GM18517 (cell line): ENCODE measurements at regions not wholly inside any gene's neighbourhood (a gene's known extent, or its start where the extent isn't known, plus 50 kb on each side); places are given as distances from the start of the nearest gene placed in this dataset.

Experiments
- ATAC-seq: cut with Tn5 transposase; IDR thresholded peaks from one replicate; pipeline ENCODE4 v1.9.1; 2021; ENCODE audit warnings: mild to moderate bottlenecking, moderate library complexity; ENCODE audit not compliant: unreplicated experiment

DNA sequence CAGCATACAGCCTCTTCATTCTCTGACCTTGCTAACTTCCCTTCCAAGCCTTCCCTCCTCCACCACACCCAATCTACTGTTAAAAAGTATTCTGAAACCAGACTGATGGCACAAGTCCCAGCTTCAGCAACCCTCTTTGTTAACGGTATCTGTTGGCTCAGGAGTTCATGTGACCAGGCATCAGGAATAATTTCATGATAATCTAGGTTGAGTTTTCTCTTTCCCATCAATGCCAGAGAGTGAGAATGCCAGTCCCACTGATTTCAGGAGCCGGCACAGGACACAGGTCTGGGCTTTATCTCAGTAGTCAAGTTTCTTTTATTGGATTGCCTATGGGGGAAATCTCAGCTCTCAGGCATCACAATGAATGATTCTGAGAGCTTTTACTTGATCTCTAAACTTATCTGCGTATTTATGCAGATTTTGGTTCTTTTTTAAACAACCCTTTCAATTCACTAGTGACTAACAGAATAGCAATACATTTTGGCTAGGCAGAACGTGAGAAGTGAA lies 231.0 kb upstream of the LYZL1 start:
- no peak for ATAC-seq

DNA sequence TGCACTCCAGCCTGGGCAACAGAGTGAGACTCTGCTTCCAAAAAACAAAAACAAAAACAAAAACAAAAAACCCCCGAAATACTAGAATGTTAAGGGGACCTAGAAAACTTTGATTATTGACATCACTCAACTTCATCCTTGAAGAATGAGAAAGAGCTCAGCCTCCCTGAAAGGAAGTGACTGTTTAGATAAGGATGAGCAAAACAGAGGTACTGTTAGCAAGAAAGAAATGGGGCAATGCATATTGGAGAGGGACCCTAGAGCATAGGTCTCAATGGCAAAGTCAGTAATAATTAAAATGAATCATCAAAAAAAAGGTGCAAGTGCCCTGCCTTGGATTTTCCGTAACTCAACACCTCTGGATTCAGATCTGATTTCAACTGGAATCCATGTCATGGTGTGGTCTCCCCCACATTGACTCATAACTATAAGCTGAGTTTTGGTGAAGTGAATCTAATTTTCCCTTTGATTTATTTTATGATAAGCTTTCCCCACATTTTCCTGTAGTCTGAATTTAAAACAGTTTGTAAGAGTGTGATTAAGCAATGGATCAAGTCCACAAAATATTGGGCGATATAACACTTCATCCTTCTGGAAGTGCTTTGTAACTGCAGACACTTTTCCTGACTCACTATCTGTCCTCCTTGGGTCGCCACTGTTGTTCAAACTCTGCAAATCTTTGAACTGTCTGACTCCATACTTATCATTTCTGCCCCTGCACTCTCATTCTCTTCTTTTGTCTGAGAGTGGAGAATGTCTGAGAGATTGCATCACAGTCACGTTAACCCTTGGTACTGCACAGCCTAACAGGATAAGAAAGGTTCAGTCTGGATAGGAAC lies 224.8 kb upstream of the LYZL1 start:
- no peak for ATAC-seq

DNA sequence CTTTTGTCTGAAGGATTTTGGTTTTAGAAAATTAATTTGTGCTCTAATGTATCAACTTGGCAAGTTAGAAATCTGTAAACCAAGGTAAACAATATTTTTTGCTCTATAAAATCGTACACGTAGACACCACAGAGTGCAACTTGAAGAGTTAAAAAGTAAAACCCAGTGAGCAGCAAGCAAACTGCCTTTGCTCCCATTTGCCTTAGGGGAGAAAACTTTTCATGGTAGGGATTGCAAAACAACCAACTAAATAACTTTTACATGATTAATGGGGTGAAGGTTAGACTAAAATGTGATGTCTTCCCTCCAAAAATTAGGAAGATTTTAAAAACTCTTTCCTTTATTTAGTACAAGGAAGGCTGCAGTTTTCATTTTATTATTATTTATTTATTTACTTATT lies 224.2 kb upstream of the LYZL1 start:
- no peak for ATAC-seq

DNA sequence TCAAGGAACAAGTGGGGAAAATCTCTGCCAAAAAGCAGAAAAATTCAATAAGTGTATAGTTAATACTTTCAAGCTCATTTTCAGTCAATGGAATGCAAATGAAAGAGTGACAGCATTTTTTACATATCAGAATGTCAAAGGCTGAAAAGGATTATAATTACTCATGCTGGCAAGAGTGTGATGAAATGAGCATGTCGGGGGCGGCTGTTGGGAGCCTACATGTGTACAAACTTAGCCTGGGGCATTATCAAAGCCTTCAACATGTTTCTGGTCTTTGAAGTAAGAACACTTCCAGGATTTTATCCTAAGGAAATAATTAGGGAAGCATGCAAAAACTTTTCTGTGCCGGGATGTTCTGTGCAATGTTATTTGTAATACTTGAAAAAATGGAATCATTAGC lies 221.7 kb upstream of the LYZL1 start:
- no peak for ATAC-seq

DNA sequence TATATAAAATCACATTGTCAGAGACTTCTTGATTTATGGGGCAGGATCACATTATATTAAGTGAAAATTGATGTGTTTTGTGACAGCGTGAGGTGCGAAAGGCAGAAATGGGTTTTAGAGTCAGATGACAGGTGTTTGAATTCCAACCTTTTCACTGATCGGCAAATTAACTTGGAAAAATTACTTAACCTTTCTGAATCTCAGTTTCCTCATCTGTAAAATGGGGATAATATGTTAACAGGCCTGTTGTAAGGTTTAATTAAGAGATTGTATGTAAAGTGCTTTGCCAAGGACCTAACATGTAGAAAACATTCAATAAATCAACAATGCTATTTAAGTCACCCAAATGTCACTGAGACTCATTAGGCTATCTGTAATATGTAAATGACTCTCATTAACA lies 221.2 kb upstream of the LYZL1 start:
- ATAC-seq = no peak

DNA sequence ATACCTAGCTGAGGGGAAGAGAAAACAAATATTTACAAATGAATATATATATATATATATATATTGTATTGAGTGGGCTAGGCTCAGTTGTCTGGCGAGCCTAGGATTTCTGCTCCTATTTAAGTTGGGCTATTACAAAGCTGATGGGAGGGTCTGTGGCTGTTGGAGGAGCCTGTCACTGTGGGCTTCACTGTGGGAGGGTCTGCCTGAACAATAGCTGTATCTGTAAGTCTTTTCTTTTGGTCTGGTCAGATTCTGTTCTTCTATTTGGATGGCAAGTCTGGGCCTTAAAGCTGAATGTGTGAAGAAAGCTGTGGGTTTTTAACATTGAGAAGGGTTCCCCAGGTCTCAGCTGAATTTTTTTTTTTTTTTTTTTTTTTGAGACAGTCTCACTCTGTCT lies 220.6 kb upstream of the LYZL1 start:
- ATAC-seq = no peak

DNA sequence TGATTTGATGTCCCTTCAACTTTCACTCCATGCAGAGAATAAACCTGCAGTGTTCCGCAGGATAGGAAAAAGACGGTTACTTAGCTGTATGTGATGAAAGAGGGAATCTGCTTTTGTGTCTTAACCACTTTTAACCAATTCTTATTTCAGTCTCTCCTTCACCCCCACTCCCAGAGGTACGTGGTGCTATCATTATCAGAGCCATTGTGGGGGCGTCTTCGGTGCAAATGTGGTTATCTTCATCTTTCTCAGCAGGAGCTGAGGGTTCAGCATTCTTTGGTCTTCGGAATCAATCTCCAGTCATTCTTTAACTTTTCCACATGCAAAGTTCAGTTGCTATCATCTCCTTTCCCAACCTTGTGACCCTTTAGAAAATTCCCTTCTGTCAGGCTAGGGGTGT lies 219.9 kb upstream of the LYZL1 start:
- ATAC-seq = no peak

DNA sequence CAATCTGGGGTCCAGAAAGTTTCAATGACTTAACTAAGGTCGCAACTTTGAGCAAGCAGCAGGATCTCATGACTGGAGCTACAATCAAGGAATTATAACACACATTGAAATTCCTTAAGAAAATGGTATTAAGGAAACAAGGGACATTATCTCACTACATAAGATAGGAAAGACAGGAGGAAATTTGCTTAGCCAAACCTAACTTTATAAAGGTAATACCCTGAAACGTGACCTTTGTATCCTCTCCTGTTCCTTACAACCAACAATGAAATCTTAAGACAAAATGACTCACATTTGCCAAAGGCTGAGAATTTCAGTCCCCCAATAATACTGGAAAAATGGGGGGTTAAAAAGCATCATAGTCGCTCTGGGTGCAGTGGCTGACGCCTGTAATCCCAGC lies 218.9 kb upstream of the LYZL1 start:
- no peak for ATAC-seq

DNA sequence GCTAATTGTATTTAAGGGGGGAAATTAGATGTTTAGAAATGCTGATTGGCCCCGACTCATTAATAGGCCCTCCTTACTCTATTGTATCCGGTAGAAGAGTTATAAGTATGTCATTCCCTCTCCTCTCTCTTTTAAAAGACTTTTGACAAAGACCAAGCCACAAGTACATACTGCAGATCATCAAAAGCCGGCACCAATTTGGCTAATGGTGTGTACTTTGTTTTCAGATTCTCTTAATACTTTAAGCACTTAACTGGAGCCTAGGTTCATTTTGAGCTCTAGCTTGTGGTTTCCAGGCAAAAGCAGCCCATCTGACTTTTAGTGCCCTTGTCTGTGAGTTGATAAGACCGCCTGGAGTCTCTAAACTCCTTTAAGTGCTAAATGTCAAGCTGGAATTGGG lies 210.0 kb upstream of the LYZL1 start:
- no peak for ATAC-seq

DNA sequence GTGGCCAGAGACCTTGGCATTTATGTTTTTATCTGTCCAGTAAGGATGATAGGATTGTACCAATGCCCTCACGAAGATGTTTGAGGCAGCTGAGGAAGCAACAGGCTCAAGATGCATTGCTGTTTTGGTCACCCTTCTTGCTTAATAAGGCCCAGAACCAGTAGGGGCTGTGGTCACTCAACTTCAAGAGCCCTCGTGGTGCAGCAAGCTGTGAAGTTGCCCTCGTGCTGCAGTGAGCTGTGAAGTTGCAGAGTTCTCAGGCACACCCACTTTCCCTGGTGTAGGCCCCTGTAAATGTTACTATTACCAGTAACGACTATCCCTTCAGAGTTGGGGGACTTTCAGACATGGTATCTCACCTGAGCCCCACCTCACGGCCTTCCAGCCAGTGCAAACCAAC lies 207.6 kb upstream of the LYZL1 start:
- no peak for ATAC-seq

DNA sequence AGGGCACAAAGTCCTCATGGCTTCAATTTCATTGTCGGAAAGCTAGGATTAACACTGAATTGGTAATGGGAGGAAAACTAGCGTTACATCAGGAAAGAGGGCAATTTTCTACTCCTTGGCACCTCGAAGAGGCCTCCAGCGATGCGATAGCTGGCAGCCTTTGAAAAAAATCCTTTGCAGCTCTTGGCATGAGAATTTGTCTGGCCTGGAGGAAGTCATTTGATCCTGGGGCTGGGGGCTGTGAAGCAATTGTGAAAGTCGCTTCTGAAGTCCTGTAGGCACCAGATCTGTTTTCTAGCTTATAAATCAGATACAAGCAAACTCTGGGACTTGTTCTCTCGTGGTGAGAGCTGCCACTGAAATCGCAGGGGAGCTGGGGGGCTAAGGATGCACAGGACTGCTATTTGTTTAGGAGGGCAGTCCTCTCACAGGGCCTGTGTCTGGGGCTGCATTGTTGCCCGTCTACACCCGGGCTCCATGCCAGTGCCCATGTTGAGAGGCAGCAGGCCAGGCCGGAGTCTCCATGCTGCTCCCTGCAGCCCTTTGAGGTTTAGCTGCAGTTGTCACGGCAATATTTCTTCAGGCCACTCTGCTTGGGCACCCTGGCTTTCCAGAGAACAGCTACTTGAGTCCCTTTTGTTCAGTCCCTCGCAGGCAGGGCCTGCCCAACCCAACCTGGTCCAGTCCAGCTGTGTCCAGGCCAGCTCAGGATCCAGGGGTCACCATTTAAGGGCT lies 206.8 kb upstream of the LYZL1 start:
- ATAC-seq = no peak

DNA sequence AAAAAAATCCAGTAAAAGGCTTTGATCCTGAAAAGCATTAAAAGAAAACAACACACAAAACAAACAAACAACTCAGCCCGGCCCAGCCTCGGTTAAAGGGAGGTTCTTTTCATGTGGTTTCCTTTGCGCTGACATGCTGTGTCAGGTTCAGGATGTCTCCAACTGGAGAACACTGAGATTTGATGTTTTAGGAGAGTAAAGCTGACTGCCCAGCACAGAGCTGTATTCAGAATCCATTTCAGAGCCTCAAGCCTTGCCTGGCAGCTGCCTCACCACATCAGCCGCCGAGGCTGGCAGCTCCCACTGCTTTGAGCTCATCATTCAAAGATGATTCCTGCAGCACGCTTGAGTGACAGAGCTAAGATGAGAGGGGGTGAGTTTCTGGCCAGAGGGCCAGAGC lies 205.8 kb upstream of the LYZL1 start:
- no peak for ATAC-seq

DNA sequence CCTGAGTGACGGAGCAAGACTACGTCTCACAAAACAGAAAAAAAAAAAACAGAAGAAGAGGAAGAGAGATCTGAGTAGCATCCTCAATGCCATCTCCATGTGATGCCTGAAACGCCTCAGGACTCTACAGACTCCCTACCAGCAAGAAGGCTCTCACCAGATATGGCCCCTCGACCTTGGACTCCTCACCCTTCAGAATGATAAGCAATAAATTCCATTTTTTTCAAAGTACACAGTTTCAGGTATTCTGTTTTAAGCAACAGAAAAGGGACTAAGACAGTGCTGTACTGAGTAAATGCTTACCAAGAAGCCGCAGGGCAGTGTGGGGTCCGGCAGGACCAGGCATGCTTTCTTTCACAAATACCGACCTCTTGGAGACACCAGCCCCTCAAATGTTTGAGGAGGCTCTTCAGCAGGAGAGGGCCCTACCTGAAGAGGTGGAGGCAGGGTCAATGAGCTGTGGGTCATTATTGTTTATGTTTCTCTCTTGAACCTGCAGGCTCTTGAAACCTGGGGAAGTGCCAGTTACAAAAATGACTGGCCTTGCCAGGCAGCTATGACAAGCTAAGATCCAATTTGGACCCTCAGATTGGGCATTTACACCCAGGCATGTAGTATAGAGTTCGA lies 204.1 kb upstream of the LYZL1 start:
- ATAC-seq = no peak

DNA sequence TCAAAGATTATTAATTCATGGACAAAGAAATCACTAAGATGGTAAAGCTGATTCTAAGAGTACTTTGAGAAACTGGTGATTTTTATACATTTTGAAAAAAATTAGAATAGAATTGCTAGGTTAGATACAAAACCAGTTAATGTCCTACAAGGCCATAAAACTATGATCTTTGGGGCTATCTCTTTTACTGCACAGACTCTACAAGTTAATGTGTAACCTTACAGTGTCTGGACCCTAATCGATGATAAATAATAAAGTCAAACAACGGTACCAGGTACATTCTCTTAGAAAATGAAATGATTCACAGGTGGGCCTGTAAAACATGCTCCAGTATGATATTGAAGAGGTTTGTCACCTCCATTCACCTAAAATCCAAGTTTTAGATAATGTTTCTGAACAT lies 199.8 kb upstream of the LYZL1 start:
- ATAC-seq = no peak

DNA sequence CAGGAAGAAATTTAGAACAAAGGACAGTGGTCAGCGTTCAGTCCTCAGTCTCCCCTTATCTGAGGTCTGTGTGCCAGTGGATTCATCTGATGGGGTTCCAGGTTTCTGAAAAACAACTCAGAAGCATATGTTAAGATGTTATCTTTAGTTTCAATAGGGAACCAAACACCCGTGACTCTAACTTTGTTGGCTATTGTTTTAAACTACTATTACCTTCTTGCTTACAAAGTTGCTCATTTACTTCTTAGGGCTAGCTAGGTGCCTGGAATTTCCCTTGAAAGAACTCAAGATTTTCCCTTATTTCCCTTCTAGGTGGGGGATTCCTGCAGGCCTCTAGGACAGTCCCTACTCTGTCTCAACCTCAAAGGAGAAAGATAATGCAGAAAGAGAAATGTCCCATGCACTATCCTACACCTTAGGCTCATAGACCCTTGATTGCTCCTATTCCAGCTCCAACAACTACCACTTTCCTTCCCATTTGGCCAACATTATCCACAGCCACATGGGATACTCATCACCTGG lies 192.5 kb upstream of the LYZL1 start:
- ATAC-seq = no peak

DNA sequence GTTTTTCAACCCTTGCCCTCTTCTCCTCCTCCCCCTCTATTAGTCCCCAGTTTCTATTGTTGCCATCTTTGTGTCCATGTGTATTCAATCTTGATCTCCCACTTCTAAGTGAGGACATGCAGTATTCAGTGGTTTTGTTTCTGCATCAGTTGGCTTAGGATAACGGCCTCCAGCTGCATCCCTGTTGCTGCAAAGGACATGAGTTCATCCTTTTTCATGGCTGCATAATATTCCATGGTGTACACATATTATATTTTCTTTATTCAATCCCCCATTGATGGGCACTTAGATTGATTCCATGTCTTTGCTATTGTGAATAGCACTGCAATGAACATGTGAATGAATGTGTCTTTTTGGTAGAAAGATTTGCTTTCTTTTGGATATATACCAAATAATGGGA lies 190.4 kb upstream of the LYZL1 start:
- ATAC-seq = no peak

DNA sequence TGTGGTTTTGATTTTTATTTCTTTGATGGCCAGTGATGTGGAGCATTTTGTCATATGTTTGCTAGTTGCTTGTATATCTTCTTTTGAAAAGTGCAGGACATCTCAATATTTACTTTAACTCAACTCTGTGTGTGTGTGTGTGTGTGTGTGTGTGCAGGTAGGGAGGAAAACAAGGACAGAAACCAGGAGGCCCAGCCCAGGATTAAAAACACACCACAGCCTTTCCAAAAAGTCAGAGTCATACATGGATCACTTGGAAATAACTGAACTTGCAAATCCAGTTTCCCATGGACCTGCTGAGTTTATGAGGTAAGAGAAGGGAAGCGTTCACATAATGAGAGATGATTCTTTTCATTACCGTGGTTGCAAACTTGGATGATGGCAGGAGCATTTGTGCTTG lies 189.9 kb upstream of the LYZL1 start:
- no peak for ATAC-seq

DNA sequence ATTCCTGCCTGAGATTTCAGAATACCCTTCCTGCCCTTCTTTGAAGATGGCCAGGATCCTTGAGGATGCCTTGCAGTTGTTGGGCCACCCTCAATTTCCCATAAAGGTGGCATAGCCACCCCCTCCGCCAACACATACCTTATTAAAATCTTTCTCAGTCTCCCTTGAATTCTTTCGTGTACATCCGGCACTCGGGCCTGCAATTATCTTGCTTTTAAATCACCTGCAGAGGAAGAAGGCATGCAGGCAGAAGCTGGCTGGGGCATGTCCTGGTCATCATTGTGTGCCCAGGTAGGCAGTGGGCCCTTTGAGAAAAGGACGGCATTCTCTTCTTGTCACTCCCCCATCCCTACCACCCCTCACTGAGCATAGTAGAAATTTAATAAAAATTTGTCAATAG lies 189.5 kb upstream of the LYZL1 start:
- ATAC-seq = no peak

DNA sequence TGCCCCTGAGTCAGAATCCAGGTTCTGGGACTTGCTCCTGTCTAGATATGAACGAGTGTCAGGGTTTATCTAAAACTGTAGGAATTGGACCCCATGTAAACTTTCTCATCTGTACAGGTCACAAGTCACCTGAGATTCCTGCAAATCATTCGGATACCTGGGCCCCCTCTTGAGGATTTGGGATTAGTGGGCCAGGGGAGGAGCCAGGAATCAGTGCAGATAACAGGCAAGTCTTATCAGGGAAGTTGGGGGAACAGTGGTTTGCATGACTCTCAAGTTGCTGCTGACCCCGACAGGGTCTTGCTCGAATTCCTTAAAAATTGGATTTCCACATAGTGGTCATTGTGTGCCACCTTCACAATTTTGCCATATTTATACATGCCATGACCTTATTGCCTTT lies 188.4 kb upstream of the LYZL1 start:
- ATAC-seq = no peak

DNA sequence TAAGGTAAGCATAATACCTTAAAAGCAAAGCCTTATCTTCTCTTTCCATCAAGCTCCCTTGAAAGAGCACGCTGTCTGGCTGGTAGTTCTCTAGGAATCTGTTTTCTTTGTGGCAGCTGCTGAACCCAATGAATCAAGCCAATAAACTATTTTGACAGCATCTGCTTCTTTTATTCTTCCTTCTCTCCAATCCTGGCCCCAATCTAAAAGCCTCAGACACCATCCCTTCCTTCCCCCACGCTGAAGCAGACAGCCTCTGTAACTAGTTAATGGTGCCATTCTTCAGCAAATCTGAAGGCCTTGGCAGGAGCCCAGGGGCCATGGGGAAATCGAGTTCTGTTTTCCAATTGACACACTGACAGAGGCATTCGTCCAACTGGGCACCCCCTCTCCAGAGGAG lies 186.6 kb upstream of the LYZL1 start:
- no peak for ATAC-seq

DNA sequence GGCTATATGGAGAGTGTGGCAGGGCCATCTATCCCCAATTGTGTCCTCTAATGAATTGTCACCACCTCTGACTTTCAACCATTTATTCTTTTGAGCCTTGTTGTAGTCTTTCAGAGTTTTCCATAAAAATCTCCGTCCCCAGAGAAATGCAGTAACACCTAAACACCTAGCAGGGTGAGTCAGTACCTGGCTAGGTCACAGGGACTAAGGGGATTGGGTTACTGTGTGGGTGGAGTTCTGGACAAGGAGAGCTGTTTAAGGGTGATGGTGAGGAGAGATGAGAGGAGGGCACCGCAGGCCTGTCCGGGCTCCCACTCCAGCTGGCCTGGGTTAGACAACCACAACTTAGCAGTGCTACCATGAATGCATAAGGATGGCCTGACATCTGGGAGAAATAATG lies 186.2 kb upstream of the LYZL1 start:
- ATAC-seq = no peak
